ENCODE measurements at regions not wholly inside any gene's neighbourhood (a gene's known extent, or its start where the extent isn't known, plus 50 kb on each side); places are given as distances from the start of the nearest gene placed in this dataset.
"Not testable (repeated sequence)": the region's sequence is repeated elsewhere in the genome, so short reads cannot be mapped to it uniquely, and the experiment has no call there.

DNA sequence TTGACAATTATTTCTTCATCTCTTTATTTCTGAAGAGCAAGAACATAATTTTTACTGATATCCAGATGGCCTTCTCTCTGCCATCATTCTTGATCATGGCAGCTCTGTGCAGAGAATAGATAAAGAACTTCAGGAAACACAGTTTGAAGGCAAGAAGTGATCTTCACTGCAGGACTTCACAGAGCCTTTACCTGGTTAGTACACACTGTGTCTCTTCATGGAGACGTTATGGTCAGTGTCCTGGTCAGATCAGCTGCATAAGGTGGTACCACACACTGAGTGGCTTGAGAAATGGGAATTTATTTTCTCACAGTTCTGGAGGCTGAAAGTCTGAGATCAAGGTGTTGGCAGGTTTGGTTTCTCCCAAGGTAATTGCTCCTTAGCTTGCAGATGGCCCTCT is 129.5 kb downstream of the UTP18 start:
- DNase-seq: no peak

- DNase-seq: no peak
Observed at GRCh38 chr17:51391982-51392654, 131.8 kb downstream of the UTP18 start.

DNA sequence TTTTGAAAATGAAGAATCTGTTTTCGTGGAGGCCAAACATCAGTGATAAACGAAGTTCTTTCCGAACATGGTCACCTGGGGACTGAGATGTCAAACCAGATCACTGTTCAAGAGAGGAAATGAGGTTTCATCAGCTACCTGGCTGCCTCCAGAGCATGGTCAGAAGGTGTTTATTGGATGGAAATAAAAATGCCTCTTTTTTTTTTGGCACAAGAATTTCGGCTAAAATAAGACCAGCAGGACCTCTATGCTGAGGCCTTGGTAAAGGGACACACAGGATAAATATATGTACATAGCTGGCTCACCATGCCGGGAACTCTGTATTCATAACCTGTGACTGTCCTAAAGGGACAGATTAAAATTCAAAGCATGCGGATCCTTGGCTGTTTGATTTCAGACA is 135.3 kb downstream of the UTP18 start:
- peak in 1 of 2 experiments; percentile 42 for DNase-seq

DNA sequence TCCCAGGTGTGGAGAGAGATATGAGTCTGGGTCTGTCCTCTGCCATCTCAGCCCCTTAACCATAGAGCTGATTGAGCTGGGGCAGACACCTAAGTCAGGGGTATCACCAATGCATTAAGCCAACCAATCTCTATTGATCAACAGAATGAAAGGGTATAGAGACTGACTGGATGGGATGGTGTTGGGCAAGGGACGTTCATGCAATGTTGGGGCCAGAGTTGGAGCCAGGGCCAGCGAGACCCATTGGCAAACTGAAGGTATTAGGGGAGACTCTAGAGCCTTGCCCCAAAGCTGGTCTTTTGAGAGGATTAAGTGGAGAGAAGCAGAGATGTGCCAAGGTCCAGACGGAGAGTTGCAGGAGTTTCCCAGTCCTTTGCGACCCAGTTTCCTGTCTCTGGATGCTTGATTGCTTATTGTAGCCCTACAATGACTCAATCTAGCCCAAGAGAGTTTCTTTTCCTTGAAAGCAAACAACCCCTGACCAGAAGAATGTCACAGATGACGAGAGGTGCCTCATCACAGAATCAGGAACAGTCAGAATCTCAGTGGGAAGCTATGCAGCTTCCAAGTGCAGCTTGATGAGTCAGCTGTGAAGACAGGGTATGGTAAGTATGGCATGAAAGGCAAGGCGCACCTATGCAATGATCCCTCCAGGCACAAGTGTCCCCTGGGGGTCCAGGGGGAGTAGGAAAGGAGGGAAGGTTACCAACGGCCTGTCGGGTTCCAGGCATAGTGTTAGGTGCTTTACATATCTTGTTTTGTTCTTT is 137.2 kb downstream of the UTP18 start:
- DNase-seq: no peak

- no peak for DNase-seq
Observed at GRCh38 chr17:51398128-51398525, 137.8 kb downstream of the UTP18 start.

GRCh38 chr17:51398687-51399086 is 138.3 kb downstream of the UTP18 start:
- DNase-seq: no peak

DNA sequence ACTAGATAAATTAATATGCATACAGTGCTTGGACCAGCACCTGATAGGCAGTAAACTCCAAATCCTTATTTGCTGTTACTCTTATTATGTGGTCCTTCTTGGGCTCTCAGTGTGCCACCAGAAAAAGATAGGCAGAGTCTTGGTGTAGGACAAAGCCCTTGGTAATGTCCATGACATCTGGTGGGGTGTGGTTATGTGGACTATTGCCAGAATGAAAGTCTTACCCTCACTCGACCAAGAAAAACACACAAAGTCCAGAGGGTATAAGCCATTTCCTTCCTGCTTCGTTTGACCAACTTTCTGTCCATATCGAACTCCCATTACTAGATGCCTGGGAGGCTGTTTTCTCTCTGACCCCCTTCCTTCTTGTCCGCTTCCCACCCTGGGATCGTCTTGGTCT is 140.9 kb downstream of the UTP18 start:
- DNase-seq: no peak

DNA sequence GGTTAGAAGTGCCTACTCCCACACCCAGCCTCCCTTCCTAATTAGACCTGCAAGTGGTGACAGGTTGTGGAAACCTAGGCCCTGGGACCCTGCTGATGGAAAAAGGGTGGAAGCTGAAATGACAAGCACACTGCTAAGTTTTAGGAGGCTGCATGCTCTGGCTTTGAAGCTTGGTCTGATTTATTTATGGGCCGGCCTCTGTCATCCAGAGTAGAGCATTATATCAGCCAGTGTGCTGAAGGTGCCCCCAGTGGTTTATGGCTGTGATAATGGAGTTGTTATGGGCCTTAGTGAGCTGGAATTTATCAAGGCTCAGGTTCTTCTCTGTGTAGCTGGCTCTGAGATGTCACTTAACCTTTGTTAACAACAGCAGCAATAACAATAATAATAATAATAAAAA is 142.6 kb downstream of the UTP18 start:
- no peak for DNase-seq

DNA sequence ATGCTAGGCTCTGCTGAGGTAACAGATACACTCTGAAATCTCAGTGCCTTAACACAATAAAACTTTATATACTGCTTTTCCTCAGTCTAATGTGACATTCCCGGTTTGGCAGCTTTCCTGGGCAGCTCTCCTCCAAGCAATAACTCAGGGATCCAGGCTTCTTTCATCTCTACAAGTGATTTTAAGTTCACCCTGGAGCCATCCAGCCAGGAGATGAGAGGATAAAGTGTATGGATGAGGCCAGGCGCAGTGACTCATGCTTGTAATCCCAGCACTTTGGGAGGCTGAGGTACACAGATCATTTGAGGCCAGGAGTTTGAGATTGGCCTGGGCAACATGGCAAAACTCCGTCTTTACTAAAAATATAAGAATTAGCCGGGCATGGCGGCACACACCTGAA is 147.2 kb downstream of the UTP18 start:
- DNase-seq: no peak

- DNase-seq: no peak
Observed at GRCh38 chr17:51419476-51419875, 159.1 kb downstream of the UTP18 start.

DNA sequence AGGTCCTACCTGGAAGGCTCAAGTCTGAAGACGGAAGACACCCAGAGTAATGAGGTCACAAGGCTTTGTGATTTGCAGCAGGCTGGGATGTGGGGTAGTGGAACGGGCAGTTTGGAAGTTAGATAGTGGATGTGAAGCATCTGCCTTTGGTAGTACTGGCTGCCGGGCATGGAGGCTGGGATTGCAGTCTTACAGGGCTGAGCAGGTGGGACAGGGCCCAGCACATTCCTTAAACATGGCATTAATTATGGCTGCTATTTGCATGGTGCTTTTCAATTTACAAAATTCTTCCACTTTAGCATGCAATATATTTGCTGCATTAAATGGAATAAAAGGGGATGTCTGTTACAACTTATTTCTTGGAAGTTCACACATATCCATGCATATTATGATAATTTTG is 161.2 kb downstream of the UTP18 start:
- DNase-seq: no peak

DNA sequence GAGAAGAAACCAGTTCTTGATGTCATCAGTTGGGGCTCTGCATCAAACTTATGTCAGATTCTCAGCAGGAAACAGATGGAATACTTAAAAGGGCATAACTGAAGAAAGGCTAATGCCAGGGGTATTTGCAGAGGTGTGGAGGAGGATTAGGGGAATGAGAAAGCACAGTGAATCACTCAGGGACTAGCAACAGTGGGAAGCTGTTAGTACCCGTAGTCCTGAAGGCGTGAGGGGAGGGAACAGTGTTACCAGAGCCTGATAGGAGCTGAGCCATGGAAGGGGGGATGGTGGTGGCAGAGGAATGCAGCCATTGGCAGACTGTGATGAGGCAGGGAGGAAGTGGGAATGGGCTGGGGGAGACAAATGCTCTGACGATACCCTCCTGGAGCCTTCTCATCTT is 162.3 kb downstream of the UTP18 start:
- no peak for DNase-seq

- DNase-seq: no peak
Observed at GRCh38 chr17:51423421-51424160, 163.2 kb downstream of the UTP18 start.

GRCh38 chr17:51425773-51426172 is 165.4 kb downstream of the UTP18 start:
- DNase-seq: no peak

- no peak for DNase-seq
Observed at GRCh38 chr17:51427323-51427811, 167.0 kb downstream of the UTP18 start.

- DNase-seq: no peak
Observed at GRCh38 chr17:51427856-51428255, 167.5 kb downstream of the UTP18 start.

DNA sequence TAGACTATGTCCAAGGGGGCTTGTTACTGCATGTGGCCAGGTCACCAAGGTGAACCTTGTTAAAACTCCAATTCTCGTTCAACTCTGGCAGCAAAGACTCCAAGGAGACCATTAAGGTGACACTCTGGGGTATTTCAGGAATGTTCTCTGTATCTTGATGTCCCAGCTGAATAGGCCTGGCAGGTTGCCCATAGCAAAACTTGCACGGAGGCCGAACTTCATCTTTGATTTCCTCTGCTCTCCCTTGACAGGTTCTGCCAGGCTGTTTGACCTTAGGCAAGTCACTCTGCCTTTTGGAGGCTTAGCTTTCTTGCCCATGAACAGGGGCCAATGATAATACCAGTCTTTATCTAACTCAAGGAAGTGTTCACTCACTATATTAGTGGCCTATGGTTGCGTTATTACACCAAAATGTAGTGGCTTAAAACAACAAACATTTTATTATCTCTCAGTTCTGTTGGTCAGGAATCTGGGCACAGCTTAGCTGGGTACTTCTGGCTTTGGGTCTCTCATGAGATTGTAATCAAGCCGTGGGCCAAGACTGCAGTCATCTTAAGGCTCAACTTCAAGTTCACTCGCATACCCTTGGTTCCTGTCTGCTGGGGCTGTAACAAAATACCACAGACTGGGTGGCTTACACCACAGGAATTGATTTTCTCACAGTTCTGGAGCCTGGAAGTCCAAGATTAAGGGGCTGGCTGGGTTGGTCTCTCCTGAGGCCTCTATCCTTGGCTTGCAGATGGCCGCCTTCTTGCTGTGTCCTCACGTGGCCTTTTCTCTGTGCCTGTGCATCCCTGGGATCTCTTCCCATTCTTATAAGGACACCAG is 168.5 kb downstream of the UTP18 start:
- no peak for DNase-seq

DNA sequence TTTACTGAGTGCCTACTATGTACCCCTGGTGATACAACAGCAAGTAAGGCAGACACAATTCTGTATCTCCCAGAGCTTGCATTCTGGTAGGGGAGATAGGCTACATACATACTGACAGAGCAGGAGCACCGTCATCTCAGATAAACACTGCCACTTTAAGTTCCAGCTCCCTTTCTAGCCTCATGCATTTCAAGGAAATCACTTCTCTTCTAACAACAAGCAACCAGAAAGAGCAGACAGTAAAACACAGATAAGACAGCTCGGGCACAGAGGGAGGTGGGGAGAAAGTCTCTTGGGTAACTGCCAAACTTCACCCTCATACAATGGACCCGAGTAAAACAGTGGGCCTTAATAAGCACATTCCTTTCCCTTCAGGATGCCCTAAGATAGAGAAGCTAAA is 169.6 kb downstream of the UTP18 start:
- DNase-seq: not testable (repeated sequence)

DNA sequence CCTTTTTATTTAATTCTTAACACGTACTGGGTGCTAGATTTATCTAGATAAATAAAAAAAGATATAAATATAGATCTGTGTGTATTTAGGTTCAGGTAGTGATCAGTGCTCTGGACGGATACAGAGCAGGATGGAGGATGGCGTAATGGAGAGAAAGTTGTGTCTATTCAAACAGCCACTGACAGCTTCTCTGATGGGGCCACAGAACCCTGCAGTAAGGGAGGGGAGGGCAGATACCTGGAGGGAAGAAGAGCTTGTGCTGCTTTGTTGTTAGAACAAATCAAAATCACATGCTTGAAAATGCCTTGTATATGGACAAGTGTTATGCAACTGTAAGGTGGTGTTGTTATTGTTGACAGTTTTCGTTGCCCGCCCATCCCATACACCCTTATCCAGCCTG is 170.2 kb downstream of the UTP18 start:
- DNase-seq: no peak

- no peak for DNase-seq
Observed at GRCh38 chr17:51434434-51435170, 174.3 kb downstream of the UTP18 start.

GRCh38 chr17:51435171-51435552 is 174.8 kb downstream of the UTP18 start:
- DNase-seq: no peak

DNA sequence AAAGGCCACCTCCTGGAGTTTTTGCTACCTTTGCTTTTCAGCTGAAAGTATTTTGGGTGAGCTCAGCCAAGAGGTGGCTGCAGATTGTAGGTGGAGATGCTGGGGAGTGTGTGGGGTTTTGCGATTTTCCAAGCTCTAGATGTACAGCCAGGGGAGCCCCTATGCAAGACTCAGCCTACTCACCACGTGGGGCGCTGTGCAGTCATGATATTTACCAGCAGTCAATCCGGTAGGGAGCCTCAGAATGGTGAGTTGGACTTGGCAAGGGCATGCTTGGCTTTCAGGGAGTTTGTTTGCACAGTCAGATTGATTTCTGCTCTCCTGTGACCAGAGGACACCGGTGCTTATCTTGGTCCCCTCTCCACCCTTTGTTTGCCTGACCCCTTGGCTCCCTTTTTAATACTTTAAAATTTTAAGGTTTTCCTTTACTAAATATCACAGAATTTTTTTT is 175.3 kb downstream of the UTP18 start:
- peak in 1 of 2 experiments; percentile 47 for DNase-seq
